Hepatic stellate cell (primary cell): ENCODE measurements at regions not wholly inside any gene's neighbourhood (a gene's known extent, or its start where the extent isn't known, plus 50 kb on each side); places are given as distances from the start of the nearest gene placed in this dataset.

Experiments
- DNase-seq: peaks from one replicate; pipeline ENCODE4 v3.0.0; 2011; ENCODE audit warnings: low spot score

DNA sequence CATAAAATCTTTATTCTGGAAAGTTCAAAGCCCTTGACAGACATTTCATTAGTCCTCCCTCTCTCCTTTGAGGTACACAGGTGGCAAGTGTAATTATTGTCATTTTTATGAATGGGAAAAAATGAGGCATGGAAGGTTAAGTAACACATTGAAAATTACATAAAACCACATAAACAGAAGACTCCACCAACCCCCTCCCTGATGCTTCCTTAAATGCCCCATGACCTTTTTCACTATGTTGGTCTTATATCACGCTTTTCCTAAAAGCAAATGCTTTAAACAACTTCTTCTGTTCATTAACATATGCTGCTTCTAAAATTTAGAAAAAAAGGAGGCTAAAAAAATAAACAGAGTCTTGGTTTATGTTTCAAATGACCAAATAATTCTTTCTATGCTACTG lies 648.4 kb downstream of the PTPRC start:
- no peak for DNase-seq

DNA sequence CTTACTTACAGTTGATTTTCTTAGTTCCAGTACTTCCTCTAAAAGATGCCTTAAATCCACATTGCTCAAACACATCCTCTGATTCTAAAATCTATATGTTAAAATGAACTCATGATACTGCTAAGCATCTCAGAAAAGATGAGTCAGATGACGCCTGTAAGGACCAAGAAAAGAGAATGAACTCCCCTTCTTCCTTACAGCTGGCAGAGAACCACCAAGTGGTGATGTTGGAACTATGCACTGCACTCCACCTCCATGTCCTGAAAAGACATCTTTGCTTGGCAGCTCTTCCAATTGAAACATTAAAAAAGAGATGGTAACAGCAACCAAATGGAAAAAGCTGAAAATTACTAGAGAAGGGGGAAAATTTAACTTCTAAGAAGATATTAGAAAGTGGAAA lies 648.8 kb downstream of the PTPRC start:
- DNase-seq = no peak

DNA sequence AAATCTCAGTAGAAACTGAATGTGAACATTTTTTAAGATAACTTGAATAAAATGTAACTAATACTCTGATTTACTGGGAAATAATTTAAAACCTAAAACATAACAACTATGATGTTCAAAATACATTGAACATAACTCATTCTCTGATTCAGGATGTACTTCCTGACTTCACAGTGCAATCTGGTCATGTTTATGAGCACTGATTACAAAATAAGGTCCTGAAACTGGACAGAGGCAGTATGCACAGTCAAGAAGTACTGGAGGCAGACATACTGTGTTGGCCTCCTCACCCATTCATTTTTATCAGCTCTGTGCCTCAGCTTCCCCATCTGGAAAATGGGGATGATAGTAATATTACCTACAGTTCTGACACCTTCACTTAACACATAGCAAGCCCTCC lies 651.3 kb downstream of the PTPRC start:
- DNase-seq = no peak

DNA sequence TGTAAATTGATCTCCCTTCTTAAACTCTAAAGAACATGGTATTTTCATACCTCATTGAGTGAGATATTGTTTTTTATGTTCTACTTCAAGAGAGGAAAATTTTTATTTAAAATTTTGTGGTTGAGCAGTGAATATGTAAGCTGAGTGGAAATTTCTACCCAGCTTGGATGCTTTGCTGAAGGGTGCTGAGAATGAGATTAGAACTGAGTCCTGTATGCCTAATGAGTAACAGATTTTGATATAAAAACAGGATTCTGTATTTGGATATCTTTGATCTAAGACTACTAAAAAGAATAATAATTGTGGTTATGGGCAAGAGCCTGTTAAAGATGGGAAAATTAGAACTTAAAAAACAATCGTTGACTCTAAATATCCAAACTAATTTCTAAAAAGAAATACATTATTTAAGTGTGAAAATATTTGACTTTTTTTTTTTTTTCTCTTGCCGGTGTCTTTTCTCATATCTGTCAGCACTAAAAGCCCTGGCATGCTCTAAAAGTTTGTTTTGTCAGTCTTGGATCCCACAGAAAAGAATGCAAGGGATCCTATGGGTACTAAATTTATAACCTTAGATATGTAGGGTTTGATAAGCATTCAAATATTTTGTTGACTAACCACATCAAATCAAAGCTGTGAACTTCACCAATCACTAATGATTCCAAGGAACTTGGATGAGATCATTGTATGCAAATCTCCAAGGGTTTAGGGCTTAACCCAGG lies 652.3 kb downstream of the PTPRC start:
- no peak for DNase-seq

DNA sequence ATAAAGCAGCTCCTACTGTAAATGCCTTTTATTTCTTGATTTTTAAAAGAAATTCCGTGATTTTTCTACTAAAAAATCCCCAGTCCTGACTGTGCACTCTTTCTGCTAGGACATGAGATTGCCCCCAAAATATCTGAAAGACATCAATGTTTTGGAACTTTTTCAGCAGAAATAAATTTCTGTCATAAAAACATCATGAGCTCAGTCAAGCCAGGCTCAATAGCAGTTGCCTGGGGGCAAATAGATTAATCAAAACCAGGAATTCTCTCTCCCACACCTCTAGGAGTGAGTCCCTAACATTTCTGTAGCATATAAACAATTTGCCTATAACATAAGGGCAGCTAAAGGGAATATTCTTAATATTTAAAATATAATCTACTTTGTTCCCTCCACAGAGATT lies 654.1 kb downstream of the PTPRC start:
- DNase-seq = no peak

DNA sequence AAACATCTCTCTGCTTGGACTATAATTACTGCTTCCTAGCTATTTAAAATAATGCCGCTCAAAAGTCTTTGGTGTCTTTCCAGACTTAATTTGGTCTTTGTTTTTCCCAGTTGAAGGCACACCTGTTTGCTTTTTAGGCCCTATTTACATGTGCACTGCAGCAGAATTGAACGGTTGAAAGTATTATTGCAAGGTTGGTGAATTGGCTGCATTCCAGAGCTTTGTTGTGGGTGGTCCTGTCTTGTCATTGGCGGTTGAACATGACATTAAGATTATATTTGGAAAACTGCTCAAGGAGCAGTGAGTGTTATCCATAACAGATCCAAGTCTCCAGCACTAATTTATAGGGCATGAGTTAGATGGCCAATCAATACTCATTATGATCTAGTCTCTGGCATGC lies 656.3 kb downstream of the PTPRC start:
- no peak for DNase-seq

DNA sequence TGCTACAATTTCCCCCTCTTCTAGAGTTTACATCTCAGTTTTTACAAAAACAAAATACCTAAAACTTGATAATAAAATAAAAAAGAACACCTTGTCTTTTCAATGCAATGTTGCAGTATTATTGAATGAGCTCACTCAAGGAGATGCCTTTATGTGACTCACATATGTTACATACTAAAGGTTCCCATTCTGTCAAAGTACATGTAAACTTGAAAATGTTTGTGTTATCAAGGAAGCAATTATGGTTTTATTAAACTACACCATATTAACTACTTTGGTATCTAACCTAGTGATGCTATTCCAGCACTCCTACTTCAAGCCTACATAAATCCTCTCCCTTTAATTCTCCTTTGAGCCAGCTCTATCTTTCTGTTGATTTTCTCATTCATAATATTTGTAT lies 658.3 kb downstream of the PTPRC start:
- no peak for DNase-seq

DNA sequence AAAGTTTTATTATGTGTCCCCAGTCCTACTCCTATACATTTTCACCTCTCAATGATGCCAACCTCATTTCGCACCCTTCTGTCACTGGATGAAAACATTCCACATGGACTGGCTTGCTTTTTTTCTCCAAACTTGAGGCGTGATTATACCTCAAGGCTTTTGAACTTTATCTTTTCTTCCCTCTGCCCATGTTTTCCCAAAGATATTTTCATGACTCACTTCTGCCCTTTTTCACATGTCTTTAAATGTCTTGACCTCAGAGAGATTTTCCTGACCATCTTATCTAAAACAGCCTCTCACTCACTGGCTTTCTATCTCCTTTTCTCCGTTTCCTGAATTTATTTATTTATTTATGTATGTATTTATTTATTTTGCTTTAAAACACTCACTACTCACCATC lies 659.0 kb downstream of the PTPRC start:
- DNase-seq = no peak

DNA sequence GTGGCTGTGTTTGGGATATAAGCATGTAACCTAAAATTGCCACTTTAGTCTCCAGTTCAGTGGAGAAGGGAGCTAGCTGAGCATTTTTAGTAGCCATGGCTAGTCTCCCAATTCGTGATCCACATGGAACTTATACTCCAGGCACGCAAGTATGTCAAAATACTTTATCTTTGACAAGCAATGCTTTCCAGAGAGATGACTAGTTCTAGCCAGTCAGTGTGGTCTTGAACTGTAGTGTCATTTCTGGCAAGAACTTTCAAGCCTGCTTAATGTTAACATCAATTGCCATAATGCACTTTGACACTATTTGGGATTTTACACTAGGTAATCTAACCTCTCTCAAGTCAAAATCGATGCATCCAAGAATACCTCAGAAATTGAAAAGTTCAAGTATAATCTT lies 660.0 kb downstream of the PTPRC start:
- DNase-seq = peak; percentile 35

DNA sequence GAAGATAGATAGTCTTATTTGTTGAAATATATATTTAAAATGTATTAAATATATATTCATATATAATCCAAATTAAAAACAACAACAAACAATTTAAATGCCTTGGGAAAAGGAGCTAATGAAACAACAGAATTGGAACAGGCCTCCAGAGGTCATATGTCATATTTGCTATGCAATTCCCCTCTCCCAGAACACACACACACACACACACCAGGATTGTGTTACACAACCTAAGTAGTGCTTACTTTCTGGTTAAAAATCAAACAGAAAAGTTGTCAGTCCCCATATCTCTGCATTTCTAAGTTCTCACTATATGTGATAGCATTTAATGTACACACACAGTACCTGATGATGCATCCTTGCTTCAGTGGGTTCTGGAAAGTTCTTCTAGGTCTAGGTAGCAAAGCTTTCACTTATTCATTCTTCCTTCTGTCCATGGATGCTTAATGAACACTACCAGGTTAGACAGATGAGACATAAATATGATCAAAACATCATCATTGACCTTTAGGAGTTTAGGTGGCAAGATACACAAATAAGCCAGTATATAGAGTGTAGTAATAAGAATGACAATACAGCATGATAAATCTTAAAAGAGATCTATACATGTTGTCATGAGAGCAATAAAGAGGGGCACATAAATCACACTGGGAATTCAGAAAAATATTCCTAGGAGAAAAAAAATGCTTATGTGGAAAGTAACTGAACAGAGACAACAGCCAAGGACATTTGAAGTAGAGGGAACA lies 662.8 kb downstream of the PTPRC start:
- DNase-seq = no peak

DNA sequence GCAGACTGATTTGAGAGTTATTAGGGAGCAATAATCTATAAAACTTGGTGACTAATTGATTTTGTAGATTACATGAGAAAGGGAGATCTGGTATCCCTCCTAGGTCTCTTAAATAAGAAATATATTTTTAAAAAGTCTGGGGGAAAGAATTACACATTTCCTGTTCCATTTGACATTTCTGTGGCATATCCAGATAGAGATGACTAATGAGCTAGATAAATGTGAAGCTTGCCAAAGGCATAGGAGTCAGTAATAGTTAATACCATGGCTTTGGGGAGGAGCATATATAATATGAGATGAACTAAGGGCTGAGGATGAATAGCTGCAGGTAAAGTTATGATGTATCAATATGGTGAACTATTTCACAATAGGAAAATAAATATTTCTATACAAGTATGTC lies 663.7 kb downstream of the PTPRC start:
- no peak for DNase-seq

DNA sequence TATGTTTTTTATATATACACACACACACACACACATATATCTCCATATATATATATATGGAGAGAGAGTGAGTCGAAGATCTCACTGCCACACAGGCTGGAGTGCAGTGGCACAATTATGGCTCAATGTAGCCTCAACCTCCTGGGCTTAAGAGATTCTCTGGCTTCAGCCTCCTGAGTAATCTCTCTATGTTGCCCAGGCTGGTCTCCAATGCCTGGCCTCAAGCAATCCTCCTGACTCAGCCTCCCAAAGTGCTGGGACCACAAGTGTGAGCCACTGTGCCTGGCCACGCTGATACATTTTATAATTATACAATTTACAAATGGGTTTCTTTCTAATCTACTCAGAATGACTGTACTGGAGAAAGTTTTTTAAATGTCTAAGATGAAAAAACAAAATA lies 664.2 kb downstream of the PTPRC start:
- no peak for DNase-seq

DNA sequence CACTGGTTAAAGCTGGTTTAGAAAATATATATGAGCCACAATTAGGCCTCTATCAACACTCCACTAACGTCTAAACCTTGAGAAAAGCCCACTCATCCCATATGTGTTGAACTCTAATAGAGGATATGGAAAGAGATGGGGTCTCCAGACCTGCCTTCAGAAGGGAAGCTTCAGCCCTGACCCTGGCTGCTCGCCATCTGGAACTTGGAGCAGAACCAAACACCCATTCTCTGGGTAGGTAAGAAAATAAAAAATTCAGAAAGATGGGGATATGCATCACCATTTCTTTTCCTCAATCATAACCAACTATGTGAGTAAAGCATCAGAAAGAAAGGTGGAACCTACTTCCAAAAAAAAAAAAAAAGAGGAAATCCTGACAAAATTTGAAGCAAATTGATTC lies 666.2 kb downstream of the PTPRC start:
- DNase-seq = no peak

DNA sequence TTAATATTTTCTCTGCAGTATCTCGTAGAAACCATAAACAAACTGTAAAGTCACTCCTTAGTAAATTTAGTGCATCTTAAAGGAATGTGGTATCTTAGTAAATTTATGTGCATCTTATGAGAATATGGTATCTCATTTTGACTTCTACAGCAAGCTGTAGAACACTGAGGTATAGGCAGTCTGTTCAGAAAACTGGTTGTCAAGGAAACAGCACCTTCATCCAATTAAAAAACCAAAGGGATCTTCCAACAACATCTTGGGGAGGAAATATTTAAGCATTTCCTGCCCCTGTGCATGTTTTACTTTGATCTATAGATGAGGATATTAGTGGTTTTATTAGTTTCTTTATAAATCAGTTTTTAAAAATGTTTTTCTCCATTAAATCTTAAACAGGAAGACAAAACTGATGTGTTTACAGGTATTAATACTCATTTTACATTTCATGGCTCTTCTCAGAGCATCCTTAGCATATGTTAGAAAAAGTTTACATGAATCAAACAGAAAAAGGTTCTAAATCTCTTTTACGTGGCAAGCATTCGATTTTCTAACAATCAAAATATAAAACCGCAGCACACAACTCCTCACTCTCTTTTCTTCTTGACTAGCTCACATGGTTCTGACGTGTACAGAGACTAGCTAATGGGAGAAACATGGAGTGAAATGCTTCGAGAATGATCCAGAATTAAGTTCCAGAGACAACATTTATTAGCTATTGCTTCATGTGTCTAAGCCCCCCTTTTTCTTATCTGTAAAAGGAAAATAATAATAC lies 668.8 kb downstream of the PTPRC start:
- DNase-seq = no peak

DNA sequence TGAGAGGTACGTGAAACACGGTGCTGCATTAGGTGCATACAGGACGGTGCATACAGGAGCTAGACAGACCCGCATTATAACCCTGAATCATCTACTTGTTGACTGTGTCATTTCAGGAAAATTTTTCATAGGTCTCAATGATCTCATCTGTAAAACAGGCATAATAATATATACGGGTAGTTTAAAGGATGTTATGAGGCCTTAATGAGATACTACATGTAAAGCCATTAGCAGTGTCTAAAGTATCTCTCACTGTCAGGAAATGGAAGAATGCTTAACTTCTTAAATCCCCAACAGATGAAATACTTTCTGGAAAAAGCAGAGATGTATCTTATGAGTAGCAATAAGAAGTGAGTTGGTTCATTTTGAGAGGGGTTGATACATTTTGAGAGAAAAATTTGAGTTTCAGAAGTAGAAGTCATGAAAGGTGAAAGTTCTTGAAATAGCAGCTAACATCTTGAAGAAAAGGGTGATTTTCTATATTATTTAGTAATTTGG lies 669.6 kb downstream of the PTPRC start:
- no peak for DNase-seq

DNA sequence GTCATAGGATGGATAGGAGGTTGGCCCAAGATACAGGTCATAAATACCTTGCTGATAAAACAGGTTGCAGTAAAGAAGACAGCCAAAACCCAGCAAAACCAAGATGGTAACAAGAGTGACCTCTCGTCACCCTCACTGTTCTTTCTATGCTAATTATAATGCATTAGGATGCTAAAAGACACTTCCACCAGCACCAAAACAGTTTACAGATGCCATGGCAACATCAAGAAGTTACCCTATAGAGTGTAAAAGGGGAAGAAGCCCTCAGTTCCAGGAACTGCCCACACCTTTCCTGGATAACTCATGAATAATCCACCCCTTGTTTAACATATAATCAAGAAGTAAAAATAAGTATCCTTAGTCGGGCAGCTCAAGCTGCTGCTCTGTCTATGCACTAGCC lies 671.9 kb downstream of the PTPRC start:
- DNase-seq = no peak

DNA sequence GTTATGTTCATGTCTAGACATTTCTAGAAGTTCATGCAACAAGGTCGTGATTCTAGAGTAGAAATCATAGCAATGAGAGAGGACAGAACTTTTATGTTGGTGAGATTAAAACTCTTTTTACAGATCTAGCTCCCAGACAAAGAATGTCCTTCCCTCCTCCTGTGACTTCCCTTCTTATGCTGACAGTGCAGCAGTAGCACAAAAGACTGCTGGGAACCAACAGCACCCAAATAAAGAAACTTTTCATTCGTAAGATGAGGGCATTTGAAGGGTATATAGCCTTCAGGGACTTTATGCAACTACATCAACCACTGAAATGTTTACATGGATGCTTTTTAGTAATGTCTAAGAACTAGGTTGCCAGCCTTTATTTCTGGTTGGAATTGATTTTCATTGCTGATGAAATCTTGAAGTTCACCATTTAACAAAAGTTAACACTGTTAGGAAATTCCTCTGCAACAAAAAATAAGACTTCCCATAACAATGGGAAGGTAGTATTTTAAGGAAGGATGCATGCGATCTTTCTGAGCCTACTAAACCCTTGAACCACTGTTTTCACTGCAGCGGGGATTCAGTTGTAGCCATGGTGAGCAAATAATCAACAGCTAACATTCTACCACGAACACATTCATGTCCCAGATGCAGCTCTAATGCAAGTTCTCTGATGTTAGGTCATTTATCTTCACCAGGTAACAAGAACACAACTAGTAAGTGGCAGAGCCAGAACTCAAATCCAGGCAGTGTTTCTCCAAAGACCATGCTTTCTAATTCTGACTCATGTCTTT lies 672.8 kb downstream of the PTPRC start:
- no peak for DNase-seq

DNA sequence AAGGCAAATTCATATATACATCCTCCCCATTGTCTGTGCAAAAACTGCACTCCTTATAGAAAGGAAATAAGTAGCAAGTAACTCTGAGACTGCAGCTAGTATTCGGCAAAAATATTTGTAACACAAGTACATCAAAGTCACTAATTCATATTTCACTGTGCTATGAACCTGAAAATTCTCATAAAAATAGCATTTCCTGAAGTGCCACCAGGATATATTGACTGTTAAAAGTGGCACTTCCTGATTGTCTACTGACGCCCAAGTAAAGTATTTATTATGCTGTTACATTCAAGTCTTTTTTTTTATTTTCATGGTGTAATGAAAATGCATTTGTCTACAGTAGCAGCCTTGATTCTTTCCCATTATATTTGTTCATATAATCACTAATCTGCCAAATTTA lies 673.8 kb downstream of the PTPRC start:
- no peak for DNase-seq

DNA sequence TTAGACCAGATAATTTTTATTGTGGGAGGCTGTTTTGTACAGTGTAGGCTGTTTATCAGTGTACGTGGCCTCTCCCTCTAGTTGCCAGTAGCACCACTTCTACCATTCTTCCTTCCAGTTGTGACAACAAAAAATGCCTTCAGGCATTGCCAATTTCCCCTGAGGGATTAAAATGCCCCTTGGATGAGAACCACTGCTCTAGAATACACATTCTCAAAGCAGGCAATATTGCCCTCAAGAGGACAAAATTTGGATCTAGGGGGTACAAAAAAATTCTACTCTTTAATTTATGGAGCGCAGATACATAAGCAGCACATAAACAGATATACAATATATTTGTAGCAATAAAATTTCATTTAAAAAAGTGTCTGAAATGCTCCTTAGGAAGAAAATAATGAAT lies 674.6 kb downstream of the PTPRC start:
- DNase-seq = no peak

DNA sequence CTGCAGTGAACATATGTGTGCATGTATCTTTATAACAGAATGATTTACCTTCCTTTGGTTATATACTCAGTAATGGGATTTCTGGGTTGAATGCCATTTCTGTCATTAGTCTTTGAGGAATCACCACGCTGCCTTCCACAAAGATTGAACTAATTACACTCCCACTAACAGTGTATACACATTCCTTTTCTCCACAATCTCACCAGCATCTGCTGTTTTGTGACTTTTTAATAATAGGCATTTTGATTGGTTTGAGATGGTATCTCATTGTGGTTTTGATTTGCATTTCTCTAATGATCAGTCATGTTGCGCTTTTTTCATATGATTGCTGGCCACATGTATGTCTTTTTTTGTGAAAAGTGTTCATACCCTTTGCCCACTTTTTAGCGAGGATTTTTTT lies 680.5 kb downstream of the PTPRC start:
- DNase-seq = no peak

DNA sequence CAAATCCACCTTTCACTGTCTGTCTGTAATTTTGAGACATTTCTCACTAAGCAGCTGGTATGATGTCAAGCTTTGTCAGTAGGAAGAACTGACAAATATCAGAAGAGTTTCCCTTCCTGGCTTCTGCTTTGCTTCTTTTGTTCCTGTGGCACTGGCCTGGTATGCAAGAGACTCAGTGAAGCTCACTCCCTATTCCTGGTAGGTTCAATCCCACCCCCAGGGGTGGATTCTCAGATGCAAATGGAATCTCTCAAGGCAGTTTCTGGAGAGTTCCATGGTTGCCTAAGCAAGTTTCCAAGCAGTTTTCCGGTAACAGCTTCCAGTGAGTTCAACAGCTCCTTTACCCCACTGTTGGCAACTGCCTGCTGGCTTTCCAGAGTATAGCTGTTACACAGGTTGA lies 683.4 kb downstream of the PTPRC start:
- no peak for DNase-seq

DNA sequence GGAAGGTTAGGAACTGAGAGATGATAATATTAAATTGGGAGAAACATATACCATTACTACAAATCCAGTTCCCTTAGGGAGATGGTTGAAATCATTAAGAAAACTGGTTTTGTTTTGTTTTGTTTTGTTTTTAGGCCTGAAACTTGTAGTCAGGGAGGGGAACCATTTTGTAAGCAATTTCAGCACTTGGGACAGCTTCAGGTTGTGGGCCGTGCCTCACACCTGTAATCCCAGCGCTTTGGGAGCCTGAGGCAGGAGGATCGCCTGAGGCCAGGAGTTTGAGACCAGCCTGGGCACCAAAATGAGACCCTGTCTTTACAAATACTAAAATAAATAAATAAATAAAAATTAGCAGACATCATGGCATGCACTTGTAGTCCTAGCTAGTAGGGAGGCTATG lies 694.3 kb upstream of the NR5A2 start:
- no peak for DNase-seq
